ENCODE measurements at regions not wholly inside any gene's neighbourhood (a gene's known extent, or its start where the extent isn't known, plus 50 kb on each side); places are given as distances from the start of the nearest gene placed in this dataset.

DNA sequence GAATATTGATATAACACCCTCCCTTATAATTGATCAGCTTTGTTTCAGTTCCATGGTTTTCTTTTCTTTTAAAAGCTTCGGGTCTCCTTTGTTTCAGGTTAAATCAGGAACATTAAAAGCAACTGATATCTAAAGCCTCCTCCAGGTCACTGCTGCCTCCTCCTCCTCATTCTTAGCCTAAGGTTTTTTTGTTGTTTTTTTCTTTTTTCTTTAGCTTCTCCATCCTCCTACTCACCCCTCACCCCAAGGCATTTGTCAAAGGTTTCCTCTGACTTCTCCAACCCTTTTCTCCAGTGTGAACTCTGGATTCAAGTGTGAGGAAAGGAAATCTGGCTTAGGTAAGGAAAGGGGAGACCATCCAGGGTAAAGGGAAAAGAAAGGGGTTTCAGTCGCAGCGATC lies 420.2 kb upstream of the NFE2L3 start:
- TF ChIP-seq, protein P1, sequence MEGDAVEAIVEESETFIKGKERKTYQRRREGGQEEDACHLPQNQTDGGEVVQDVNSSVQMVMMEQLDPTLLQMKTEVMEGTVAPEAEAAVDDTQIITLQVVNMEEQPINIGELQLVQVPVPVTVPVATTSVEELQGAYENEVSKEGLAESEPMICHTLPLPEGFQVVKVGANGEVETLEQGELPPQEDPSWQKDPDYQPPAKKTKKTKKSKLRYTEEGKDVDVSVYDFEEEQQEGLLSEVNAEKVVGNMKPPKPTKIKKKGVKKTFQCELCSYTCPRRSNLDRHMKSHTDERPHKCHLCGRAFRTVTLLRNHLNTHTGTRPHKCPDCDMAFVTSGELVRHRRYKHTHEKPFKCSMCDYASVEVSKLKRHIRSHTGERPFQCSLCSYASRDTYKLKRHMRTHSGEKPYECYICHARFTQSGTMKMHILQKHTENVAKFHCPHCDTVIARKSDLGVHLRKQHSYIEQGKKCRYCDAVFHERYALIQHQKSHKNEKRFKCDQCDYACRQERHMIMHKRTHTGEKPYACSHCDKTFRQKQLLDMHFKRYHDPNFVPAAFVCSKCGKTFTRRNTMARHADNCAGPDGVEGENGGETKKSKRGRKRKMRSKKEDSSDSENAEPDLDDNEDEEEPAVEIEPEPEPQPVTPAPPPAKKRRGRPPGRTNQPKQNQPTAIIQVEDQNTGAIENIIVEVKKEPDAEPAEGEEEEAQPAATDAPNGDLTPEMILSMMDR (conservative IDR thresholded peaks at IDR 0.05 in 1 of 2, IDR thresholded peaks at IDR 0.05 in 1 of 2; ENCODE audit: extremely low read depth in 1 of 2, insufficient read depth in 1 of 2, low read depth in 1 of 2, low read length in 2 of 2): no peak
- TF ChIP-seq EZH2 (IDR thresholded peaks at IDR 0.05; ENCODE audit: borderline replicate concordance, low read length): no peak
